LNCAP (cell line): ENCODE measurements at regions not wholly inside any gene's neighbourhood (a gene's known extent, or its start where the extent isn't known, plus 50 kb on each side); places are given as distances from the start of the nearest gene placed in this dataset.

Source experiments
- TF ChIP-seq, protein P1 (sequence below): fragments of 450-650 bp; IDR thresholded peaks from 2 replicates; pipeline ENCODE4 v1.5.1; 2017; ENCODE audit warnings: mild to moderate bottlenecking

DNA sequence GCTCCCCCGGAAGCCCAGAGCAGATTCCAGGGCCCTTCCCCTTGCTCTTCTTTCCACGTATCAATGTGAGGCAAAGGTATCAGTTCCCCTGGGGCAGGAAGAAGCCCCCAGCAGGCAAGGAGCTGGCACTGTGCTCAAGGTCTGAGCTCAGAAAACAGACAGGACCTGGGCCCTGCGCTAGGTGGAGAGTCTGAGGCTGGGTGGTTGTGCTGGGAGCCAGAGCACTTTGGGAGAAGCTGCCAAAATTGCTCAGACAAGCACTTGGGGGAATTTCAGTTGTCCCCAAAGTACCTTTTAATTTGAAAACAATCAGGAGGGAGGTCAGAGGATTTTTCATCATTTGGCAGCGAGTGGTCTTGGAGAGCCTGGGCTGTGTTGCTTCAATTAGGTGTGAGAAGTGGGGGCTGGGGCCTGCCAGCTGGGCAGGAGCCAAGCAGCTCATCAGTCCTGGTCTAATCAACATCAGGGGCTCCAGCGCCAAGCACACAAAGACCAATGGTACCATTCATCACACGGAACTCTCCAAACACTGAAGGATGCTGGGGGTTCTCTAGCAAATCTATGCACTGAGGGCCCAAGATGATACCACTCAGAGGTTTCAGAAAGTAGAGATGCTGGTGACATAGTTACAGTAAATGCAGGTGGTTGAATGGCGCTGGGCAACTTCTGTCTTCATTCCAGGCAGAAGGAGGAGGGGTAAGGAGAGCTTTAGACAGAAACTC is 176.5 kb downstream of the SNX18 start:
- TF ChIP-seq, protein P1, sequence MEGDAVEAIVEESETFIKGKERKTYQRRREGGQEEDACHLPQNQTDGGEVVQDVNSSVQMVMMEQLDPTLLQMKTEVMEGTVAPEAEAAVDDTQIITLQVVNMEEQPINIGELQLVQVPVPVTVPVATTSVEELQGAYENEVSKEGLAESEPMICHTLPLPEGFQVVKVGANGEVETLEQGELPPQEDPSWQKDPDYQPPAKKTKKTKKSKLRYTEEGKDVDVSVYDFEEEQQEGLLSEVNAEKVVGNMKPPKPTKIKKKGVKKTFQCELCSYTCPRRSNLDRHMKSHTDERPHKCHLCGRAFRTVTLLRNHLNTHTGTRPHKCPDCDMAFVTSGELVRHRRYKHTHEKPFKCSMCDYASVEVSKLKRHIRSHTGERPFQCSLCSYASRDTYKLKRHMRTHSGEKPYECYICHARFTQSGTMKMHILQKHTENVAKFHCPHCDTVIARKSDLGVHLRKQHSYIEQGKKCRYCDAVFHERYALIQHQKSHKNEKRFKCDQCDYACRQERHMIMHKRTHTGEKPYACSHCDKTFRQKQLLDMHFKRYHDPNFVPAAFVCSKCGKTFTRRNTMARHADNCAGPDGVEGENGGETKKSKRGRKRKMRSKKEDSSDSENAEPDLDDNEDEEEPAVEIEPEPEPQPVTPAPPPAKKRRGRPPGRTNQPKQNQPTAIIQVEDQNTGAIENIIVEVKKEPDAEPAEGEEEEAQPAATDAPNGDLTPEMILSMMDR = no peak

DNA sequence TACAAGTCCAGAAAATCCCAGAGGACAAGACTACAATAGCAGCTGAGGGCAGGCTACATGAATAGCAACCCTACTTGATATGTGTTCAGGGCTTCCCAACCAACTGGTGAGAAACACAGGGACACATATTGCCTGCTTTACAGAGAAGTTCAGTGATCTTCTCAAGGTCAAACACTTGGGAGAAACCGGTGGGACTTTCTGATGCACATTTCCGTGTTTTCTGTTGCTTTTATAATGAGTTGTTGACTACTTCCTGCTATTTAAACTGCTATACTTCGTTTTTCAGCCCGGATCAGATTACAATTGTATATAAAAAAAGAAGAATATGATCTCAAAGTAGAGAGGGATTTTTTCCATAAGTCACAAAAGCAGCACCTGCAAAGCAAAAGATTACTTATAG is 175.1 kb downstream of the SNX18 start:
- TF ChIP-seq, protein P1 = no peak

DNA sequence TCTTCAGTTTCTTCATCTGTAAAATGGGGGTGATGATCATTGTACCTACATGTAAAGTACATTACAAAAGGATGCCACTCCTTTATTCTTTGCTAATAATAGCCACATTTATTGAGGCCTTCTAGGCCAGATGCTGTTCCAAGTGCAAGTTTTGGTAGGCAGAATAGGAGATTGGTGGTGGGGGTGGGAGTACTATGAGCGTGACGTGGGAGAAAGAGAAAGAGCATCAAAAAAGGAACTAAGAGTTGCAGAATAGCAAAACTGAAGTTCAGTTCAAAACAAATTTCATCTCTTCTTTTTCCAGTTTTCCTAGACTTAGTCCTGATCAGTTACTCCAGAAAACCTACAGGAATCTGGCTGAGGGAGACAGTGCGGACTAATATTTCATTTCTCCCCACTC is 174.1 kb downstream of the SNX18 start:
- TF ChIP-seq, protein P1 = no peak

DNA sequence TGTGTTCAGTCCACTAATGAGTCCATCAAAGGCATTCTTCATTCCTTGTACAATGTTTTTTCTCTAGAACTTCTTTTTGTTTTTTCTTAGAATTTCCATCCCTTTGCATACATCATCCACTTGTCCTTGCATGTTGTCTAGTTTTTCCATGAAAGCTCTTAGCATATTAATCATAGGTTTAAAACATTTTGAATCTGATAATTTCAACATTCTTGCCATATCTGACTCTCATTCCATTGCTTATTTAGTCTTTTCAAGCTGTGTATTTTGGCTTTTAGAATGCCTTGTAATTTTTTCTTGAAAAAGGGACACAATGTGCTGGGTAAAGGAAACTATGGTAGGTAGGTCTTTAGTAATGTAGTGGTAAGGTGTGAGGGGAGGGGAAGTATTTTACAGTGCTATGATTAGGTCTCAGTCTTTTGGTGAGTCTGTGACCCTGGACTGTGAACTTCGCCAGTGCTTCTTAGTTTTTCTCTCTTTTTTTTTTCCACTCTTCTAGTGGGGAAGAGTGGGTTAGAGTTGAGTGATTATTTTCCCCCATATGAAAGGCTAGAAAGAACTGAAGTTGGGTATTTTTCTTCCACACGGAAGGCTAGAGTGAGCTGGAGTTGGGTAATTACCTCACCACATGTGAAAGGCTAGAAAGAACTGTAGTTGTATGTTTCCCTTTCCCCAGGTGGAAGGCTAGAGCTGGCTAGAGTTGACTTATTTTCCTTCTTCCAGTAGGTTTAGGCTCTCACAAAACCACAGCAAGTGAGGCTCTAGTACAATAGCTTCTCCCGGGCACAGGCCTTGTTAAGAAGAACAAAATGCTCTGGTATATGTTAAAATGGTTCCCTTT is 172.1 kb downstream of the SNX18 start:
- TF ChIP-seq, protein P1 = no peak

DNA sequence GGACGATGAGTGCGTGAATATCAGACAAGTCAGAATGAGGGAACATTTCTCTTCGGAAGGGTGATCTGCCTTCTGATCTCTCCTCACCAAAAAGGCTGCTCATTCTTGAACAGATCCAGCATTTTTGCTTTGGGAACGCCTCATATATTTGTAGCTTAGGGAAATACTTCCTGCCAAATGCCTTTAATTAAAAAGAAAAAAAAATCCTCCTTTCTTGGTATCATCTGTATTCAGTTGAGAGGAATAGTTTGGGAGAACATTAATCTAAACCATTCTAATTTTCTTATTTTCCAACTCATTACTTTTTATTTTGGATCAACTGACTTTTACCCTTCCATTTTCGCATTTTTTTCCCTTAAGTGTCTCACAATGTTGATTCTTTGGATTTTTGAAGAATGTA is 163.4 kb downstream of the SNX18 start:
- TF ChIP-seq, protein P1 = no peak

DNA sequence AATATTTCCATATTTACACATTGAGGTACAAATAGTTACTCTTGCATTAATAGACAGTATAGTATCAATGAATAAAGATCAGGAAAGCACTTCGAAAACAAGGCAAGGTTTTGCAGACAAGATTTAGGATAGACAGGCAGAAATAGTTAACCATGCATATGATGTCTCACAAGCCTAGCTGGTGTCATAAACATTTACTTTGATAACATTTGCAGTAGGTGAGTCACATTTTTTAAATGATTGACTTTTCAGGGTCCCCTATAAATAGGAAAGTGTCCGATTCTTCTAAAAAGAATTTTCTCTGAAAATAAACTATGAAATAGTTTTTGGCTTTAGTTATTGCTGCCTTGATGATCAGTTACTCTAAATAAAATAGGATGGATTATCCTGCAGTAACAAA is 162.1 kb downstream of the SNX18 start:
- TF ChIP-seq, protein P1 = no peak

DNA sequence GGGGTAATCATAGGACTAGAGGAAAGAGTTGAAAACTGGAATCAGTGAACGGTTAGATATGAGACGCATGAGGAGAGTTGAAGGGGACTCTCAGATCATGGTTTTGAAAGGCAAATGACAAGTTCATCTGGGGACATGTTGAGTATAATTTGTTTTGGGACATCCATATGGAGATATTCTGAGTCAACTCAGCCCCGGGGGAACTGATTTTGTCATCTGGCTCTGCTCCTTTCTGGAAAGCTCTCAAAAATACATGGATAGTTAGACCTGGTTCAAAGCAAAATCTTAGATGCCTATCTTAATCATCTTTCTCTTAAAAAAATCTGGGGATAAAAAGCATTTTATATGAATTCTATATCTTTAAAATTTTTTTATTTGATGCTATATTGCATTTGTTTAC is 161.2 kb downstream of the SNX18 start:
- TF ChIP-seq, protein P1 = no peak
